SK-N-SH (cell line): ENCODE measurements at regions not wholly inside any gene's neighbourhood (a gene's known extent, or its start where the extent isn't known, plus 50 kb on each side); places are given as distances from the start of the nearest gene placed in this dataset.

Experiments used
- CTCF ChIA-PET: fragments of 300-600, 350-600 bp; formaldehyde crosslinking; extraction: SDS; loops from one replicate; lab custom pipeline; 2021; lab: Yijun Ruan, JAX
- POLR2A ChIA-PET: fragments of 350-600 bp; sonication (Branson Sonifier 250); formaldehyde crosslinking; extraction: SDS; loops from one replicate; lab custom pipeline; 2020; ENCODE audit warnings: antibody characterized with exemption, inconsistent platforms; lab: Yijun Ruan, JAX
- DNase-seq: peaks from one replicate; pipeline ENCODE4 v3.0.0; 2012
- H2AFZ ChIP-seq: fragments of 200-600 bp; sonication (generic); 2 replicates; pipeline ENCODE4 v1.8.1; 2016; ENCODE audit warnings: antibody characterized with exemption, mild to moderate bottlenecking, low read depth
- H3F3A ChIP-seq: fragments of 200-600 bp; sonication (generic); replicated peaks from 2 replicates; pipeline ENCODE3; 2016; ENCODE audit warnings: antibody characterized with exemption, mild to moderate bottlenecking; ENCODE audit not compliant: insufficient read depth
- H3K27ac ChIP-seq, 2 experiments: fragments of 200-500 bp in 1 of 2; fragments of 200-600 bp in 1 of 2; sonication (Bioruptor generic) in 1 of 2; sonication (generic), shearing (Covaris generic) in 1 of 2; 2 replicates each; pipeline versions ENCODE4 v1.5.1 to v1.6.1; 2014 to 2016; ENCODE audit warnings: low read depth in 2 of 2, inconsistent platforms in 1 of 2, low read length in 1 of 2, mild to moderate bottlenecking in 1 of 2, mixed read lengths in 1 of 2
- H3K27me3 ChIP-seq: fragments of 200-600 bp; sonication (generic), shearing (Covaris generic); 2 replicates; pipeline ENCODE4 v1.6.1; 2016; ENCODE audit warnings: mixed run types; ENCODE audit not compliant: insufficient read depth
- H3K36me3 ChIP-seq, 2 experiments: fragments of 200-500 bp in 1 of 2; fragments of 200-600 bp in 1 of 2; sonication (Bioruptor generic) in 1 of 2; sonication (generic) in 1 of 2; replicated peaks in 1 of 2; 2 replicates each; pipeline versions ENCODE3 to v1.5.1; 2014 to 2016; ENCODE audit warnings: low read length in 1 of 2, mild to moderate bottlenecking in 1 of 2; ENCODE audit not compliant: insufficient read depth in 2 of 2, control insufficient read depth in 1 of 2
- H3K4me1 ChIP-seq, 2 experiments: fragments of 200-500 bp in 1 of 2; fragments of 200-600 bp in 1 of 2; sonication (Bioruptor generic) in 1 of 2; sonication (generic), shearing (Covaris generic) in 1 of 2; 2 replicates each; pipeline versions ENCODE4 v1.5.1 to v1.6.1; 2014 to 2016; ENCODE audit warnings: low read depth in 1 of 2, low read length in 1 of 2, mixed run types in 1 of 2; ENCODE audit not compliant: insufficient read depth in 2 of 2, control insufficient read depth in 1 of 2
- H3K4me2 ChIP-seq: fragments of 200-600 bp; sonication (generic), shearing (Covaris generic); 2 replicates; pipeline ENCODE4 v1.6.1; 2017; ENCODE audit warnings: mixed run types
- H3K4me3 ChIP-seq, 2 experiments: fragments of 200-500 bp in 1 of 2; fragments of 200-600 bp in 1 of 2; sonication (Bioruptor generic) in 1 of 2; sonication (generic), shearing (Covaris generic) in 1 of 2; 2 replicates each; pipeline versions ENCODE4 v1.5.1 to v1.8.1; 2014 to 2016; ENCODE audit warnings: low read depth in 2 of 2, inconsistent platforms in 1 of 2, low read length in 1 of 2, mild to moderate bottlenecking in 1 of 2, mixed read lengths in 1 of 2, moderate library complexity in 1 of 2
- H3K79me2 ChIP-seq: fragments of 200-600 bp; sonication (generic); 2 replicates; pipeline ENCODE4 v1.8.1; 2017; ENCODE audit warnings: mild to moderate bottlenecking; ENCODE audit not compliant: insufficient read depth
- H3K9ac ChIP-seq: fragments of 200-600 bp; sonication (generic); 2 replicates; pipeline ENCODE4 v1.6.1; 2017; ENCODE audit warnings: mixed run types
- H3K9me2 ChIP-seq: fragments of 200-600 bp; sonication (generic); 2 replicates; pipeline ENCODE4 v1.6.1; 2017; ENCODE audit warnings: mixed run types
- H3K9me3 ChIP-seq: fragments of 200-600 bp; sonication (generic); 2 replicates; pipeline ENCODE4 v1.6.1; 2017; ENCODE audit warnings: mixed run types, mild to moderate bottlenecking, moderate library complexity
- H4K20me1 ChIP-seq: fragments of 200-600 bp; sonication (generic); 2 replicates; pipeline ENCODE4 v1.6.1; 2017; ENCODE audit warnings: mild to moderate bottlenecking, mixed run types; ENCODE audit not compliant: insufficient read depth
- CHD2 ChIP-seq: fragments of 150-350 bp; IDR thresholded peaks from 2 replicates; pipeline ENCODE4 v1.6.1; 2018; ENCODE audit warnings: low read length; ENCODE audit not compliant: partially characterized antibody
- EZH2phosphoT487 ChIP-seq: fragments of 200-600 bp; sonication (generic); IDR thresholded peaks from 2 replicates; pipeline ENCODE4 v1.6.1; 2017; ENCODE audit warnings: low read depth, mixed run types, mild to moderate bottlenecking, antibody characterized with exemption, moderate library complexity, borderline replicate concordance
- FOSL2 ChIP-seq: IDR thresholded peaks from 2 replicates; pipeline ENCODE4 v1.4.0; 2012; ENCODE audit warnings: low read depth, mild to moderate bottlenecking, moderate library complexity, borderline replicate concordance
- FOXJ3 ChIP-seq: sonication (generic); formaldehyde crosslinking; IDR thresholded peaks from 2 replicates; pipeline ENCODE4 v1.5.1; 2020; ENCODE audit warnings: mild to moderate bottlenecking, missing genetic modification reagents
- FOXM1 ChIP-seq: IDR thresholded peaks from 2 replicates; pipeline ENCODE4 v1.4.0; 2012; ENCODE audit warnings: low read depth, mild to moderate bottlenecking
- GATA2 ChIP-seq: sonication (generic); formaldehyde crosslinking; IDR thresholded peaks from 2 replicates; pipeline ENCODE4 v1.5.0; 2020; ENCODE audit warnings: mild to moderate bottlenecking, missing genetic modification reagents
- JUND ChIP-seq: IDR thresholded peaks from 2 replicates; pipeline ENCODE4 v1.4.0; 2012
- NFIC ChIP-seq: IDR thresholded peaks from 2 replicates; pipeline ENCODE4 v1.4.0; 2012; ENCODE audit warnings: borderline replicate concordance
- RCOR1 ChIP-seq: fragments of 150-350 bp; IDR thresholded peaks from 2 replicates; pipeline ENCODE4 v1.6.1; 2017; ENCODE audit warnings: antibody characterized with exemption, low read length
- RFX5 ChIP-seq: IDR thresholded peaks from 2 replicates; pipeline ENCODE4 v1.6.1; 2012; ENCODE audit warnings: mild to moderate bottlenecking, improper control_type of control experiment, low read length
- SIN3A ChIP-seq: IDR thresholded peaks from 2 replicates; pipeline ENCODE4 v1.6.1; 2012; ENCODE audit warnings: low read depth, mild to moderate bottlenecking, low read length, moderate library complexity, borderline replicate concordance
- TCF12 ChIP-seq: IDR thresholded peaks from 2 replicates; pipeline ENCODE4 v1.4.0; 2012
- TEAD4 ChIP-seq: IDR thresholded peaks from 2 replicates; pipeline ENCODE4 v1.4.0; 2012; ENCODE audit warnings: mild to moderate bottlenecking, borderline replicate concordance; ENCODE audit not compliant: insufficient read depth
- YY1 ChIP-seq: IDR thresholded peaks from 2 replicates; pipeline ENCODE4 v1.4.0; 2012; ENCODE audit warnings: low read depth, mild to moderate bottlenecking
- WGBS: methylation state at CpG from one replicate; pipeline ENCODE4 v1.1.6; 2017; ENCODE audit warnings: low lambda C conversion rate; 5-methylcytosine and 5-hydroxymethylcytosine counted together
- TF ChIP-seq, protein P1 (sequence below): IDR thresholded peaks from 2 replicates; pipeline ENCODE4 v1.4.0; 2012; ENCODE audit warnings: low read depth, borderline replicate concordance
- TF ChIP-seq, protein P2 (sequence below): IDR thresholded peaks from 2 replicates; pipeline ENCODE4 v1.4.0; 2012; ENCODE audit warnings: low read depth
- TF ChIP-seq, protein P3 (sequence below): fragments of 200-600 bp; sonication (generic); IDR thresholded peaks from 2 replicates; pipeline ENCODE4 v1.6.1; 2017; ENCODE audit warnings: antibody characterized with exemption, mild to moderate bottlenecking, moderate library complexity
- TF ChIP-seq, protein P4 (sequence below): IDR thresholded peaks from 2 replicates; pipeline ENCODE4 v1.6.1; 2012; ENCODE audit warnings: mild to moderate bottlenecking, low read depth, low read length, moderate library complexity

DNA sequence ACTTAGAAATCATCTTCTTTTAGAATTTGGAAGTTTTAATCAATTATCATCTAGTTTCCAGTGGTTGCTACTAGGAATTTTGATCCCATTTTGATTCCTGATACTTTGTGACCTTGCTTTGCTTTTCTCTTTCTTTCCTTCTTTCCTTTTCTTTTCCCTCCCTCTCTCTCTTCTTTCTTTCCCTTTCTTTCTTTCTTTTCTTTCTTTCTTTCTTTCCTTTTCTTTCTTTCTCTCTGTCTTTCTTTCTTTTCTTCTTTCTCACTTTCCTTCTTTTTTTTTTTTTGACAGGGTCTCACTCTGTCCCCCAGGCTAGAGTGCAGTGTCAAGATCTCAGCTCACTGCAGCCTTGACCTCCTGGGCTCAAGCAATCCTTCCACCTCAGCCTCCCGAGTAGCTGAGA is 81.5 kb upstream of the OSBPL8 start:
- H3K4me1 ChIP-seq, result no peaks in the 10 kb centered on the region; a peak in 1 of 4 replicates
- TF ChIP-seq, protein P1, sequence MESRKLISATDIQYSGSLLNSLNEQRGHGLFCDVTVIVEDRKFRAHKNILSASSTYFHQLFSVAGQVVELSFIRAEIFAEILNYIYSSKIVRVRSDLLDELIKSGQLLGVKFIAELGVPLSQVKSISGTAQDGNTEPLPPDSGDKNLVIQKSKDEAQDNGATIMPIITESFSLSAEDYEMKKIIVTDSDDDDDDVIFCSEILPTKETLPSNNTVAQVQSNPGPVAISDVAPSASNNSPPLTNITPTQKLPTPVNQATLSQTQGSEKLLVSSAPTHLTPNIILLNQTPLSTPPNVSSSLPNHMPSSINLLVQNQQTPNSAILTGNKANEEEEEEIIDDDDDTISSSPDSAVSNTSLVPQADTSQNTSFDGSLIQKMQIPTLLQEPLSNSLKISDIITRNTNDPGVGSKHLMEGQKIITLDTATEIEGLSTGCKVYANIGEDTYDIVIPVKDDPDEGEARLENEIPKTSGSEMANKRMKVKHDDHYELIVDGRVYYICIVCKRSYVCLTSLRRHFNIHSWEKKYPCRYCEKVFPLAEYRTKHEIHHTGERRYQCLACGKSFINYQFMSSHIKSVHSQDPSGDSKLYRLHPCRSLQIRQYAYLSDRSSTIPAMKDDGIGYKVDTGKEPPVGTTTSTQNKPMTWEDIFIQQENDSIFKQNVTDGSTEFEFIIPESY, result no peak
- TF ChIP-seq YY1, result no peak
- no peak for TF ChIP-seq GATA2
- TF ChIP-seq, protein P2, sequence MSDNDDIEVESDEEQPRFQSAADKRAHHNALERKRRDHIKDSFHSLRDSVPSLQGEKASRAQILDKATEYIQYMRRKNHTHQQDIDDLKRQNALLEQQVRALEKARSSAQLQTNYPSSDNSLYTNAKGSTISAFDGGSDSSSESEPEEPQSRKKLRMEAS, result no peak
- TF ChIP-seq FOXM1, result no peak
- no peak for TF ChIP-seq TEAD4
- no peak for TF ChIP-seq FOSL2
- no peak for TF ChIP-seq JUND
- TF ChIP-seq RCOR1, result no peak
- TF ChIP-seq, protein P3, sequence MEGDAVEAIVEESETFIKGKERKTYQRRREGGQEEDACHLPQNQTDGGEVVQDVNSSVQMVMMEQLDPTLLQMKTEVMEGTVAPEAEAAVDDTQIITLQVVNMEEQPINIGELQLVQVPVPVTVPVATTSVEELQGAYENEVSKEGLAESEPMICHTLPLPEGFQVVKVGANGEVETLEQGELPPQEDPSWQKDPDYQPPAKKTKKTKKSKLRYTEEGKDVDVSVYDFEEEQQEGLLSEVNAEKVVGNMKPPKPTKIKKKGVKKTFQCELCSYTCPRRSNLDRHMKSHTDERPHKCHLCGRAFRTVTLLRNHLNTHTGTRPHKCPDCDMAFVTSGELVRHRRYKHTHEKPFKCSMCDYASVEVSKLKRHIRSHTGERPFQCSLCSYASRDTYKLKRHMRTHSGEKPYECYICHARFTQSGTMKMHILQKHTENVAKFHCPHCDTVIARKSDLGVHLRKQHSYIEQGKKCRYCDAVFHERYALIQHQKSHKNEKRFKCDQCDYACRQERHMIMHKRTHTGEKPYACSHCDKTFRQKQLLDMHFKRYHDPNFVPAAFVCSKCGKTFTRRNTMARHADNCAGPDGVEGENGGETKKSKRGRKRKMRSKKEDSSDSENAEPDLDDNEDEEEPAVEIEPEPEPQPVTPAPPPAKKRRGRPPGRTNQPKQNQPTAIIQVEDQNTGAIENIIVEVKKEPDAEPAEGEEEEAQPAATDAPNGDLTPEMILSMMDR, result no peak
- TF ChIP-seq, all 33 proteins: peak for 0
- Histone ChIP-seq H3K9me3 (no peaks in the 10 kb centered on the region), H2AFZ (no peak overlapping the region), H4K20me1 (no peaks in the 10 kb centered on the region), H3K79me2 (no peaks in the 10 kb centered on the region), H3K4me2 (no peak overlapping the region), H3K9ac (no peak overlapping the region), H3K36me3 (no peaks in the 10 kb centered on the region), H3K4me3 (no peak overlapping the region), H3F3A (peaks cover 9% of the 10 kb centered on the region), H3K27me3 (no peaks in the 10 kb centered on the region), H3K27ac (no peak overlapping the region), H3K9me2 (no peaks in the 10 kb centered on the region)
- WGBS, result 65% methylated on average over 1 of the region's 1 CpG
- DNase-seq, result no peak
- CTCF ChIA-PET, result no interaction called here
- POLR2A ChIA-PET, result no interaction called here

DNA sequence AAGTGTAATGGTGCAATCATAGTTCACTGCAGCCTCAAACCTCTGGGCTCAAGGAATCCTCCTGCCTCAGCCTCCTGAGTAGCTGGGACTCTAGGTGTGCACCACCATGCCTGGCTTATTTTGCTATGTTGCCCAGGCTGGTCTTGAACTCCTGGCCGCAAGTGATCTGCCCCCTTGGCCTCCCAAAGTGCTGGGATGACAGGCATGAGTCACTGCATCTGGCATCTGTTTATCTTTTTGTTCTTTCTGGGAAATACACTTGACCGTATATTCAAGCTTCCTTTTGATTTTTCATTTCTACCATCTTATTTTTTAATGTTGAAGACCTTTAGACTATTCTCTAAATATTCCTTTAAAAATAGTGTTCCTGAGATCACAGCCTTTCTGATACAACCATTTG is 82.4 kb upstream of the OSBPL8 start:
- Histone ChIP-seq H3K9me2 (no peaks in the 10 kb centered on the region), H3K36me3 (no peaks in the 10 kb centered on the region), H3K4me1 (no peaks in the 10 kb centered on the region; a peak in 1 of 4 replicates), H3K4me3 (no peak overlapping the region), H3F3A (peaks cover 9% of the 10 kb centered on the region), H4K20me1 (no peaks in the 10 kb centered on the region), H3K9me3 (no peaks in the 10 kb centered on the region), H2AFZ (no peak overlapping the region), H3K27ac (no peak overlapping the region), H3K4me2 (no peak overlapping the region), H3K79me2 (no peaks in the 10 kb centered on the region), H3K27me3 (no peaks in the 10 kb centered on the region), H3K9ac (no peak overlapping the region)
- DNase-seq, result no peak
- TF ChIP-seq NFIC, result no peak
- TF ChIP-seq YY1, result no peak
- TF ChIP-seq, protein P3, result no peak
- TF ChIP-seq FOXM1, result no peak
- TF ChIP-seq, protein P4, sequence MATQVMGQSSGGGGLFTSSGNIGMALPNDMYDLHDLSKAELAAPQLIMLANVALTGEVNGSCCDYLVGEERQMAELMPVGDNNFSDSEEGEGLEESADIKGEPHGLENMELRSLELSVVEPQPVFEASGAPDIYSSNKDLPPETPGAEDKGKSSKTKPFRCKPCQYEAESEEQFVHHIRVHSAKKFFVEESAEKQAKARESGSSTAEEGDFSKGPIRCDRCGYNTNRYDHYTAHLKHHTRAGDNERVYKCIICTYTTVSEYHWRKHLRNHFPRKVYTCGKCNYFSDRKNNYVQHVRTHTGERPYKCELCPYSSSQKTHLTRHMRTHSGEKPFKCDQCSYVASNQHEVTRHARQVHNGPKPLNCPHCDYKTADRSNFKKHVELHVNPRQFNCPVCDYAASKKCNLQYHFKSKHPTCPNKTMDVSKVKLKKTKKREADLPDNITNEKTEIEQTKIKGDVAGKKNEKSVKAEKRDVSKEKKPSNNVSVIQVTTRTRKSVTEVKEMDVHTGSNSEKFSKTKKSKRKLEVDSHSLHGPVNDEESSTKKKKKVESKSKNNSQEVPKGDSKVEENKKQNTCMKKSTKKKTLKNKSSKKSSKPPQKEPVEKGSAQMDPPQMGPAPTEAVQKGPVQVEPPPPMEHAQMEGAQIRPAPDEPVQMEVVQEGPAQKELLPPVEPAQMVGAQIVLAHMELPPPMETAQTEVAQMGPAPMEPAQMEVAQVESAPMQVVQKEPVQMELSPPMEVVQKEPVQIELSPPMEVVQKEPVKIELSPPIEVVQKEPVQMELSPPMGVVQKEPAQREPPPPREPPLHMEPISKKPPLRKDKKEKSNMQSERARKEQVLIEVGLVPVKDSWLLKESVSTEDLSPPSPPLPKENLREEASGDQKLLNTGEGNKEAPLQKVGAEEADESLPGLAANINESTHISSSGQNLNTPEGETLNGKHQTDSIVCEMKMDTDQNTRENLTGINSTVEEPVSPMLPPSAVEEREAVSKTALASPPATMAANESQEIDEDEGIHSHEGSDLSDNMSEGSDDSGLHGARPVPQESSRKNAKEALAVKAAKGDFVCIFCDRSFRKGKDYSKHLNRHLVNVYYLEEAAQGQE, result no peak
- no peak for TF ChIP-seq FOXJ3 (CRISPR knock-in tag)
- no peak for TF ChIP-seq EZH2phosphoT487
- no peak for TF ChIP-seq RCOR1
- TF ChIP-seq SIN3A, result no peak
- no peak for TF ChIP-seq TCF12
- TF ChIP-seq, protein P2, result no peak
- no peak for TF ChIP-seq CHD2
- no peak for TF ChIP-seq RFX5
- ChIA-PET CTCF (no interaction called here), POLR2A (no interaction called here)
- WGBS, result 86% methylated on average over 2 of the region's 2 CpGs
